Muscle layer of duodenum (tissue), 2 donors: ENCODE measurements at regions not wholly inside any gene's neighbourhood (a gene's known extent, or its start where the extent isn't known, plus 50 kb on each side); places are given as distances from the start of the nearest gene placed in this dataset.

Experiments used
- H3K27ac ChIP-seq: one replicate; pipeline ENCODE4 v1.7.0; 2013; ENCODE audit warnings: mild to moderate bottlenecking, low read length
- H3K27me3 ChIP-seq: one replicate; pipeline ENCODE4 v1.7.0; 2013; ENCODE audit warnings: low read depth, mild to moderate bottlenecking, control low read depth, low read length
- H3K36me3 ChIP-seq, 2 donors: one replicate each; pipeline ENCODE4 v1.7.0; 2013; ENCODE audit warnings: low read length in 2 of 2, control low read depth in 1 of 2, mild to moderate bottlenecking in 1 of 2; ENCODE audit not compliant: insufficient read depth in 2 of 2, control insufficient read depth in 1 of 2
- H3K4me1 ChIP-seq, 2 donors: one replicate each; pipeline ENCODE4 v1.7.0; 2013; ENCODE audit warnings: low read length in 2 of 2, mild to moderate bottlenecking in 2 of 2, control low read depth in 1 of 2, moderate library complexity in 1 of 2; ENCODE audit not compliant: insufficient read depth in 2 of 2, control insufficient read depth in 1 of 2
- H3K4me3 ChIP-seq, 2 donors: one replicate each; pipeline ENCODE4 v1.7.0; 2013; ENCODE audit warnings: low read length in 2 of 2, low read depth in 1 of 2, mild to moderate bottlenecking in 1 of 2
- H3K9me3 ChIP-seq, 2 donors: one replicate each; pipeline ENCODE4 v1.7.0; 2013; ENCODE audit warnings: low read length in 2 of 2, control low read depth in 1 of 2, mild to moderate bottlenecking in 1 of 2; ENCODE audit not compliant: control insufficient read depth in 1 of 2
- donor health status: healthy.

DNA sequence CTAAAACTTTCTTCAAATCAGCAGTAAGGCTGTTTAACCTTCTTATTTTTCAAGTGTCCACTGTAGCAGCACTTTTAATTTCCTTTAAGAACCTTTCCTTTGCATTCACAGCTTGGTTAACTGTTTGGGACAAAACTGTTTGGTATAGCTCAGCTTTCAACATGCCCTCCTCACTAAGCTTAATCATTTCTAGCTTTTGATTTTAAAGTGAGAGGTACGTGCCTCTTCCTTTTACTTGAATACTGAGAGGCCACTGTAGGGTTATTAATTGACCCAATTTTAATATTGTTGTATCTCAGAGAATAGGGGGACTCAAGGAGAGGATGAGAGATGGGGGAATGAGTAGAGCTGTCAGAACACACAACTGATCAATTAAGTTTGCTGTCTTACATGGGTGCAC, 129.5 kb upstream of the MMS22L start:
- no peak overlapping the region for H3K27ac ChIP-seq
- no peaks in the 10 kb centered on the region for H3K9me3 ChIP-seq
- H3K36me3 ChIP-seq: no peaks in the 10 kb centered on the region
- H3K4me1 ChIP-seq: no peaks in the 10 kb centered on the region
- H3K4me3 ChIP-seq: no peak overlapping the region
- H3K27me3 ChIP-seq: no peaks in the 10 kb centered on the region

- Histone ChIP-seq H3K4me3 (no peak overlapping the region), H3K27me3 (no peaks in the 10 kb centered on the region), H3K36me3 (no peaks in the 10 kb centered on the region), H3K4me1 (no peaks in the 10 kb centered on the region), H3K9me3 (no peaks in the 10 kb centered on the region), H3K27ac (no peak overlapping the region)
Observed at GRCh38 chr6:97422171-97422570, 139.2 kb upstream of the MMS22L start.

- no peak overlapping the region for H3K4me3 ChIP-seq
- H3K9me3 ChIP-seq: no peaks in the 10 kb centered on the region
- H3K36me3 ChIP-seq: no peaks in the 10 kb centered on the region
- no peaks in the 10 kb centered on the region for H3K27me3 ChIP-seq
- H3K27ac ChIP-seq: no peak overlapping the region
- H3K4me1 ChIP-seq: no peaks in the 10 kb centered on the region
Observed at GRCh38 chr6:97423190-97423589, 140.2 kb upstream of the MMS22L start.

DNA sequence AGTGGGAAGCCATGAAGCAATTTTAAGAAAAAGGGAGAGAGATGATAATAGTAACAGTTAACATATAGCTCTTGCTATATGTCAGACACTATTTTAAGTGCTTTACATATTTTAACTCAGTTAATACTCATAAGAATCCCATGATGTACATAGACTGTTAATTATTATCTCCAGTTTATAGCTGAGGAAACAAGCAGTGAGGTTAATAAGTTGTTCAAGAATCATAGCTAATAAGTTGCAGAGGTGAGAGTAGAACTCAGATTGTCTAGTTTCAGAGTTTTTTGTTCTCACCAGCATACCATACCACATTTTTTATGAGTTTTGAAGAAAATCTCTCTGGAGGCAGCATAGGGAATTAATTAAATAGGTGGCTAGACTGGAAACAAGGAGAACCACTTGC, 144.6 kb upstream of the MMS22L start:
- Histone ChIP-seq H3K9me3 (no peaks in the 10 kb centered on the region), H3K27me3 (no peaks in the 10 kb centered on the region), H3K27ac (no peak overlapping the region)

GRCh38 chr6:97437087-97437486, 154.1 kb upstream of the MMS22L start:
- no peak overlapping the region for H3K4me3 ChIP-seq
- H3K36me3 ChIP-seq: no peaks in the 10 kb centered on the region
- H3K9me3 ChIP-seq: no peaks in the 10 kb centered on the region
- H3K27ac ChIP-seq: no peak overlapping the region
- no peaks in the 10 kb centered on the region for H3K27me3 ChIP-seq
- no peaks in the 10 kb centered on the region for H3K4me1 ChIP-seq

More for the DNA sequence above, 144.6 kb upstream of the MMS22L start:
- Histone ChIP-seq H3K36me3 (no peaks in the 10 kb centered on the region), H3K4me1 (no peaks in the 10 kb centered on the region), H3K4me3 (no peak overlapping the region)

- no peaks in the 10 kb centered on the region for H3K9me3 ChIP-seq
- no peak overlapping the region for H3K4me3 ChIP-seq
- no peaks in the 10 kb centered on the region for H3K27me3 ChIP-seq
- H3K4me1 ChIP-seq: no peaks in the 10 kb centered on the region
- no peaks in the 10 kb centered on the region for H3K36me3 ChIP-seq
- H3K27ac ChIP-seq: no peak overlapping the region
Observed at GRCh38 chr6:97438011-97438671, 155.1 kb upstream of the MMS22L start.

DNA sequence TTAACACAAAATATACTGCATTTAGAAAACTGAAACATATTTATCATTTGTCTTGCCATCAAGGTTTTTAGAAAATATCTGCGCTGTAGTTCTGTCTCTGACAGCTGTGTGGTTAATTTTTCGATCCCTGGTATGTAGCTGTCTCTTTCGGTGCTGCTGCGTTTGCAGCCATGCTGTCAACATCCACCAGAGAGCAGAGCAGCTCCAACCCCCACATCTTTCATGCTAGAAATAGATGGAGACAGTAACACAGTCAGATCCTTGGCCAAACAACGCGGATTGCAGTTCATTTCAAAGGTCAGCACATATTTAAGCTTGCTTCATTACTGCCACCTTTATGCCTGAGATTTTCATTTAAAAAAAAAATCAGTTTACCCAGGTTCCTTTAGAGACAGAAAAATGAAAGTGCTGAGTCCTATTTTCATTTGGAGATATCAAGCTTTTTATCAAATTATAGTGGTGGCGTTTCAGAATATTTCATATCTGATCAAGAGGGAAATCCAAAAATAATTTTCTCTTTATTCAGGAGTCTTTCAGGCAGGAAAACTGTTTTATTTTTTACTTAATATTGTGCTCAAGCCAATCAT, 157.7 kb upstream of the MMS22L start:
- no peaks in the 10 kb centered on the region for H3K27me3 ChIP-seq
- H3K36me3 ChIP-seq: no peaks in the 10 kb centered on the region
- no peaks in the 10 kb centered on the region for H3K9me3 ChIP-seq
- no peak overlapping the region for H3K27ac ChIP-seq
- H3K4me1 ChIP-seq: no peaks in the 10 kb centered on the region
- peak overlapping the region; percentile 6 to 43 for H3K4me3 ChIP-seq

DNA sequence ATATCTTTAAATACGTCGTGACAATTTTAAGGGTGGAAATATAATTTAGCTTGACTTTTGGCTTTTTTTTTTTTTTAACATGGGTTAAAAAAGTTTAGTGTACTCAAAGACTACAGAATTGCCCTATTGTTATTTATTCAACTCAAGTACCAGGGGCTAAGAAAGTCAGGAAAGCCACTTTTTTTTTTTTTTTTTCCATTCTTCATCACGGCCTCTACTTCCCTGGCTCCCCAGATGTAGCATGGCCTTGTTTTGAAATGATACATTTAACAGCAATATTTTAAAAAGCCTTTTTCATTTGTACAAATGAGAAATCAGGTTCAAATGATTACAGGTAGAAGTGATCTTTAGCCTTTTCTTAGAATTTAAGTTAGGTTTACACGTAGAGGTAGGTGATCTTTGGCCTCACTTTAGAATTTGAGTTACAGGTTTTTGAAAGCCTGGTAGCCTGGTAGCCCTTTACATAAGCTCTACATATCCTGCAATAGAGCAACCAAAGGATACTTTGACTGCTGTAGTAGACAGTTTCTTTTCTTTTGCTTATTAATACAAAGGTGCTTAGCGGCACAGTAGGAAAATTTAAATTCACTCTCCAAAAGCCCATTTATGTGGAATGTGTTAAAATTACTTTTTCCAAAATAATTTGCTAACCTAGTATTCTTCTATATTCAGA, 160.5 kb upstream of the MMS22L start:
- no peaks in the 10 kb centered on the region for H3K4me1 ChIP-seq
- H3K27me3 ChIP-seq: no peaks in the 10 kb centered on the region
- no peaks in the 10 kb centered on the region for H3K9me3 ChIP-seq
- no peak overlapping the region for H3K27ac ChIP-seq
- H3K36me3 ChIP-seq: no peaks in the 10 kb centered on the region
- H3K4me3 ChIP-seq: no peak overlapping the region

GRCh38 chr6:97445407-97445806, 162.4 kb upstream of the MMS22L start:
- Histone ChIP-seq H3K27ac (no peak overlapping the region), H3K27me3 (no peaks in the 10 kb centered on the region), H3K36me3 (no peaks in the 10 kb centered on the region), H3K4me3 (no peak overlapping the region), H3K9me3 (no peaks in the 10 kb centered on the region), H3K4me1 (no peaks in the 10 kb centered on the region)

DNA sequence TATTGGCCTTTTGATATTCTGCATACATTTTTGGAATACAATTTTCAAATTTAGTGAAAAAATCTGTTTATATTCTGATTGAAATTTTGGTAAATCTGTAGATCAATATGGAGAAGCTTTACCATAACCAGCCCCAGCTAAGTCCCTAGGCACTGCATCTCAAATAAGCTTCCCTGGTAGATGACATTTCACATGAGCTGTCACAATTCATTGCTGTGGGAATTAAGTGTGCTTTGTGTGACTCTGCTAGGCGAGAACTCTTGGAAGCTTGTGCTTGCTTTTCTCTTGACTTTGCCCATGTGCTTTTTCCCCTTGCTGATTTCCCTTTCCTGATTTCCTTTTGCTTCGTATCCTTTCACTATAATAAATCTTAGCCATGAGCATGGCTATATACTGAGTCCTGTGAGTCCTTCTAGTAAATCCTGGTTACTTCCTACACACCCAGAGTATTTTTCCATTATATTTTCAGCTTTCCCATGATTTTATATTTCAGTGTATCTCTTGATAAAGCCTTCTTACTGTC, 166.5 kb upstream of the MMS22L start:
- H3K4me3 ChIP-seq: no peak overlapping the region
- no peaks in the 10 kb centered on the region for H3K36me3 ChIP-seq
- H3K27me3 ChIP-seq: no peaks in the 10 kb centered on the region
- no peaks in the 10 kb centered on the region for H3K9me3 ChIP-seq
- H3K27ac ChIP-seq: no peak overlapping the region
- H3K4me1 ChIP-seq: no peaks in the 10 kb centered on the region

DNA sequence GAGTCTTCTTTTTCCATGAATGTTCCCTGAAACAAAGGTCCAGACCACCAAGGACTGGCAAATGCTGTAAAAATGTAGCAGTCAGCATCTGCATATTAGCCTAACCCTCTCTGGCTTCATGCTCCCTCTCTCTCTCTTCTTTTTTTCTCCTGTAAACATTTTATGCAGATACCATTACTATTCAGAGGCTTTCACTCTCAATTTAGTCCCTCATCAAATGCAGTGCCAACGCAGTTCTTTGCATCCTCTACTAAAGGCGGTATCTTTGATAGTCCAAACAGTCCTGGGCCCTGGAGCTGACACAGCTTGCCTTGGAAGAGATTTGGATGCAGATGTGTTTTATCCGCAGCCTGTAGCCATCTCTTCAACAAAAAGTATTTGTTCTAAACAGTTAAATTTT, 167.1 kb upstream of the MMS22L start:
- Histone ChIP-seq H3K9me3 (no peaks in the 10 kb centered on the region), H3K27me3 (no peaks in the 10 kb centered on the region), H3K4me3 (no peak overlapping the region), H3K36me3 (no peaks in the 10 kb centered on the region), H3K27ac (no peak overlapping the region), H3K4me1 (no peaks in the 10 kb centered on the region)
